GM10266 (cell line): ENCODE measurements at regions not wholly inside any gene's neighbourhood (a gene's known extent, or its start where the extent isn't known, plus 50 kb on each side); places are given as distances from the start of the nearest gene placed in this dataset.

Experiments used
- DNase-seq: peaks from one replicate; pipeline ENCODE4 v3.0.0; 2012; ENCODE audit errors: extremely low spot score
- CTCF ChIP-seq: IDR thresholded peaks from 2 replicates; pipeline ENCODE4 v1.5.1; 2012; ENCODE audit warnings: mild to moderate bottlenecking, low read depth; ENCODE audit not compliant: control insufficient read depth, insufficient read depth; ENCODE audit errors: missing control alignments

- no peak for DNase-seq
- no peak for TF ChIP-seq CTCF
Observed at GRCh38 chr1:216881695-216882094, 158.5 kb upstream of the ESRRG start.

GRCh38 chr1:216866714-216867113, 143.5 kb upstream of the ESRRG start:
- no peak for DNase-seq
- no peak for TF ChIP-seq CTCF

GRCh38 chr1:216855810-216856209, 132.6 kb upstream of the ESRRG start:
- TF ChIP-seq CTCF = no peak
- no peak for DNase-seq

GRCh38 chr1:216854836-216855484, 131.7 kb upstream of the ESRRG start:
- no peak for DNase-seq
- TF ChIP-seq CTCF = no peak

- TF ChIP-seq CTCF = no peak
- no peak for DNase-seq
Observed at GRCh38 chr1:216851073-216851472, 127.8 kb upstream of the ESRRG start.

GRCh38 chr1:216849146-216849545, 125.9 kb upstream of the ESRRG start:
- DNase-seq = no peak
- no peak for TF ChIP-seq CTCF

GRCh38 chr1:216847397-216848036, 124.3 kb upstream of the ESRRG start:
- DNase-seq = no peak
- TF ChIP-seq CTCF = no peak
